ENCODE measurements at regions not wholly inside any gene's neighbourhood (a gene's known extent, or its start where the extent isn't known, plus 50 kb on each side); places are given as distances from the start of the nearest gene placed in this dataset.

DNA sequence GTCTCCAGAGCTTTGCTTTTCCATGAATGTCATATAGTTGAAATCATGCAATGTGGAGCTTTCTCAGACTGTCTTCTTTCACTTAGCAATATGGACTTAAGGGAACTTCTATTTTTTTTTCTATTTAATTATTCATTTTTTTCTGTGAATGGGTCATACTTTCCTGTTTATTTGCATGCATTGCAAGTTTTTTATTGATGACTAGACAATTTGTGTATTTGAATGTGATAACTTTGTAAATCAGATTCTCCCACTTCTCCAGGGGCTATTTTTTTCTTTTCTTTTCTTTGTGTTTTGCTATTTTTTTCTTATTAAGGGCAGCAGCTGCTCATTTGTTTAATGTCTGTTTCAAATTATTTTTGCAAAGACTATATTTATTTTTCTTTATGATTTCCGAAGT, 1019.8 kb upstream of the ATXN7L3B start:
- H3K27ac ChIP-seq: no peak overlapping the region
- TF ChIP-seq EZH2 (IDR thresholded peaks at IDR 0.05; ENCODE audit: borderline replicate concordance) (no peak), EZH2phosphoT487 (IDR thresholded peaks at IDR 0.05; ENCODE audit: low read depth, severe bottlenecking, unreplicated experiment) (no peak)
- TF ChIP-seq, protein P1, sequence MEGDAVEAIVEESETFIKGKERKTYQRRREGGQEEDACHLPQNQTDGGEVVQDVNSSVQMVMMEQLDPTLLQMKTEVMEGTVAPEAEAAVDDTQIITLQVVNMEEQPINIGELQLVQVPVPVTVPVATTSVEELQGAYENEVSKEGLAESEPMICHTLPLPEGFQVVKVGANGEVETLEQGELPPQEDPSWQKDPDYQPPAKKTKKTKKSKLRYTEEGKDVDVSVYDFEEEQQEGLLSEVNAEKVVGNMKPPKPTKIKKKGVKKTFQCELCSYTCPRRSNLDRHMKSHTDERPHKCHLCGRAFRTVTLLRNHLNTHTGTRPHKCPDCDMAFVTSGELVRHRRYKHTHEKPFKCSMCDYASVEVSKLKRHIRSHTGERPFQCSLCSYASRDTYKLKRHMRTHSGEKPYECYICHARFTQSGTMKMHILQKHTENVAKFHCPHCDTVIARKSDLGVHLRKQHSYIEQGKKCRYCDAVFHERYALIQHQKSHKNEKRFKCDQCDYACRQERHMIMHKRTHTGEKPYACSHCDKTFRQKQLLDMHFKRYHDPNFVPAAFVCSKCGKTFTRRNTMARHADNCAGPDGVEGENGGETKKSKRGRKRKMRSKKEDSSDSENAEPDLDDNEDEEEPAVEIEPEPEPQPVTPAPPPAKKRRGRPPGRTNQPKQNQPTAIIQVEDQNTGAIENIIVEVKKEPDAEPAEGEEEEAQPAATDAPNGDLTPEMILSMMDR (IDR thresholded peaks at IDR 0.05; ENCODE audit: poor library complexity): no peak
- no peak overlapping the region for H3K4me3 ChIP-seq
- no peak overlapping the region for H3K4me2 ChIP-seq
- no peaks in the 10 kb centered on the region for H4K20me1 ChIP-seq (ENCODE audit: insufficient read depth, poor library complexity, severe bottlenecking)
- WGBS (ENCODE audit: low lambda C conversion rate, missing lambda C conversion rate): 0% methylated on average over 1 of the region's 1 CpG
- no peaks in the 10 kb centered on the region for H3K36me3 ChIP-seq (replicated peaks; ENCODE audit: insufficient read depth, low read depth)
- no peak for DNase-seq (ENCODE audit: low spot score)
- H3K9me3 ChIP-seq (ENCODE audit: low read depth): no peaks in the 10 kb centered on the region
- no peaks in the 10 kb centered on the region for H3K27me3 ChIP-seq
- no peaks in the 10 kb centered on the region for H3K9me2 ChIP-seq (replicated peaks; ENCODE audit: insufficient read depth)
- H3K79me2 ChIP-seq: no peaks in the 10 kb centered on the region
- no peaks in the 10 kb centered on the region for H3K4me1 ChIP-seq (ENCODE audit: insufficient read depth)
- no peak overlapping the region for H2AFZ ChIP-seq

GRCh38 chr12:73529231-73529630, 1008.4 kb upstream of the ATXN7L3B start:
- Histone ChIP-seq H3K4me3 (no peak overlapping the region), H3K36me3 (replicated peaks; ENCODE audit: insufficient read depth, low read depth) (no peaks in the 10 kb centered on the region), H3K9me2 (replicated peaks; ENCODE audit: insufficient read depth) (no peaks in the 10 kb centered on the region), H3K27me3 (no peaks in the 10 kb centered on the region), H3K4me1 (ENCODE audit: insufficient read depth) (no peaks in the 10 kb centered on the region), H3K79me2 (no peaks in the 10 kb centered on the region), H4K20me1 (ENCODE audit: insufficient read depth, poor library complexity, severe bottlenecking) (no peaks in the 10 kb centered on the region), H2AFZ (no peak overlapping the region), H3K4me2 (no peak overlapping the region), H3K9me3 (ENCODE audit: low read depth) (no peaks in the 10 kb centered on the region), H3K27ac (no peak overlapping the region)
- TF ChIP-seq EZH2 (IDR thresholded peaks at IDR 0.05; ENCODE audit: borderline replicate concordance): no peak
- TF ChIP-seq EZH2phosphoT487 (IDR thresholded peaks at IDR 0.05; ENCODE audit: low read depth, severe bottlenecking, unreplicated experiment): no peak
- TF ChIP-seq, protein P1 (IDR thresholded peaks at IDR 0.05; ENCODE audit: poor library complexity): no peak
- WGBS (ENCODE audit: low lambda C conversion rate, missing lambda C conversion rate): 48% methylated on average over 1 of the region's 1 CpG
- DNase-seq (ENCODE audit: low spot score): no peak

DNA sequence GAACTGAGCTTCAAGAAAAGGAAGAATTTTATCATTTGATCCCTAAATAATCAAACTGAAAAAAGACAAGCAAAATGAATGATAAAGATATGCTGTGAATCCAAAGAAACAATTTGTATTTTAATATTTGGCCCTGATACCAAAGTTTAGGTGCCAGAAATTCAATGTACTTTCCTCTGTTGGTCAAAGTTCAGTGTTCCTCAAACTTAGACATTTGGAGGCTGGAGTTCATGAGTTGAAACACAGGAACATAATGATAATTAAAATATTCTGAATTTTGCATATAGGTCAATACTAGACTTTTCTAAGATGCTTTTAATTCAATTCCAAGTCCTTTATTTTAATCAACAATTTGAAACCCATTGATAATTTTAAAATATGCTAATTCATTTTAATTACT, 1007.7 kb upstream of the ATXN7L3B start:
- Histone ChIP-seq H2AFZ (no peak overlapping the region), H3K4me2 (no peak overlapping the region), H4K20me1 (ENCODE audit: insufficient read depth, poor library complexity, severe bottlenecking) (no peaks in the 10 kb centered on the region), H3K4me1 (ENCODE audit: insufficient read depth) (no peaks in the 10 kb centered on the region), H3K79me2 (no peaks in the 10 kb centered on the region), H3K9me3 (ENCODE audit: low read depth) (no peaks in the 10 kb centered on the region), H3K9me2 (replicated peaks; ENCODE audit: insufficient read depth) (no peaks in the 10 kb centered on the region), H3K27ac (no peak overlapping the region), H3K4me3 (no peak overlapping the region), H3K36me3 (replicated peaks; ENCODE audit: insufficient read depth, low read depth) (no peaks in the 10 kb centered on the region), H3K27me3 (no peaks in the 10 kb centered on the region)
- no peak for DNase-seq (ENCODE audit: low spot score)
- TF ChIP-seq EZH2 (IDR thresholded peaks at IDR 0.05; ENCODE audit: borderline replicate concordance) (no peak), EZH2phosphoT487 (IDR thresholded peaks at IDR 0.05; ENCODE audit: low read depth, severe bottlenecking, unreplicated experiment) (no peak)
- TF ChIP-seq, protein P1 (IDR thresholded peaks at IDR 0.05; ENCODE audit: poor library complexity): no peak

DNA sequence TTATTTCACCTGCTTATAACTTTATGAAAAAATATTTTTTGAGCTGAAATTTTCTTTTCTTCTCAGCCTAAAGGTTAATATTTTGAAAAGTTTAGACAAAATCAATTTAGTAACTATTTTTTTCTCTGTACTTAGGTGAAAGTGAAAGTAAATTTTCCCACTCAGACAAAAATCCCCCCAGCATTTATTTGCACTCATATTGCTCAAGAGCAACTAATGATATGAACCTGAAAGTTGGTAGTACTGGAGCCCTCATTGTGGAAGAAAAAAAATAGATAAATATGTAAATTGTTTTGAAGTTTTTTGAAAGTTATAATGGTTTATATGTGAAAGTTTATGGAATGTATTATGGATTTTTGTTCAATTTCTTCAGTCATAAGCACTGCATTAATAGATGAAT, 1005.9 kb upstream of the ATXN7L3B start:
- Histone ChIP-seq H3K4me1 (ENCODE audit: insufficient read depth) (no peaks in the 10 kb centered on the region), H2AFZ (no peak overlapping the region), H3K36me3 (replicated peaks; ENCODE audit: insufficient read depth, low read depth) (no peaks in the 10 kb centered on the region), H4K20me1 (ENCODE audit: insufficient read depth, poor library complexity, severe bottlenecking) (no peaks in the 10 kb centered on the region), H3K9me2 (replicated peaks; ENCODE audit: insufficient read depth) (no peaks in the 10 kb centered on the region), H3K79me2 (no peaks in the 10 kb centered on the region), H3K9me3 (ENCODE audit: low read depth) (no peaks in the 10 kb centered on the region), H3K27me3 (no peaks in the 10 kb centered on the region), H3K4me3 (no peak overlapping the region), H3K27ac (no peak overlapping the region), H3K4me2 (peak overlapping the region; percentile 39)
- DNase-seq (ENCODE audit: low spot score): no peak
- TF ChIP-seq, protein P1 (IDR thresholded peaks at IDR 0.05; ENCODE audit: poor library complexity): no peak
- no peak for TF ChIP-seq EZH2 (IDR thresholded peaks at IDR 0.05; ENCODE audit: borderline replicate concordance)
- TF ChIP-seq EZH2phosphoT487 (IDR thresholded peaks at IDR 0.05; ENCODE audit: low read depth, severe bottlenecking, unreplicated experiment): no peak

Data from hepatocyte (in vitro differentiated cells).